ENCODE measurements at regions not wholly inside any gene's neighbourhood (a gene's known extent, or its start where the extent isn't known, plus 50 kb on each side); places are given as distances from the start of the nearest gene placed in this dataset.

GRCh38 chrX:39728852-39729598 lies 368.7 kb downstream of the BCOR start:
- Histone ChIP-seq H3K36me3 (no peaks in the 10 kb centered on the region), H3K27ac (no peak overlapping the region), H3K27me3 (no peaks in the 10 kb centered on the region), H3K4me1 (peaks cover 0 to 22% (median 7%) of the 10 kb centered on the region in 3 donors), H3K9me3 (peaks cover 0 to 5% (median 0%) of the 10 kb centered on the region in 3 donors), H3K4me3 (no peak overlapping the region)
- DNase-seq: no peak
- TF ChIP-seq CTCF (IDR thresholded peaks at IDR 0.05): no peak
- TF ChIP-seq POLR2A (IDR thresholded peaks at IDR 0.05): no peak
- intact Hi-C loops (cut with DNase I): no loop called here
- WGBS, 2 donors: 59 to 100% methylated on average over 2 to 5 of the region's 6 CpGs

GRCh38 chrX:39729981-39730661 lies 367.6 kb downstream of the BCOR start:
- no peak for DNase-seq
- Histone ChIP-seq H3K27ac (no peak overlapping the region), H3K27me3 (no peaks in the 10 kb centered on the region), H3K9me3 (peaks cover 0 to 5% (median 0%) of the 10 kb centered on the region in 3 donors), H3K36me3 (no peaks in the 10 kb centered on the region), H3K4me3 (no peak overlapping the region), H3K4me1 (peaks cover 0 to 32% (median 7%) of the 10 kb centered on the region in 3 donors)
- intact Hi-C loops (cut with DNase I): loop anchor here (10.0 kb wide), 1 partner anchor 535 kb away; no protein-coding TSS in a partner anchor
- TF ChIP-seq POLR2A (IDR thresholded peaks at IDR 0.05): no peak
- TF ChIP-seq CTCF (IDR thresholded peaks at IDR 0.05): no peak
- WGBS, 2 donors: 20 to 56% methylated on average over 1 to 3 of the region's 21 CpGs

- intact Hi-C loops (cut with DNase I): loop anchor here (10.0 kb wide), 1 partner anchor 534 kb away; no protein-coding TSS in a partner anchor
- DNase-seq: no peak
- peaks cover 0 to 5% (median 0%) of the 10 kb centered on the region in 3 donors for H3K9me3 ChIP-seq
- TF ChIP-seq CTCF (IDR thresholded peaks at IDR 0.05) (peak; percentile 31 to 61 (median 44)), POLR2A (IDR thresholded peaks at IDR 0.05) (no peak)
- no peaks in the 10 kb centered on the region for H3K36me3 ChIP-seq
- peaks cover 0 to 39% (median 11%) of the 10 kb centered on the region in 3 donors for H3K4me1 ChIP-seq
- 9 to 14% methylated on average over 9 of the region's 19 CpGs for WGBS, 2 donors
- no peak overlapping the region for H3K4me3 ChIP-seq
- no peaks in the 10 kb centered on the region for H3K27me3 ChIP-seq
- no peak overlapping the region for H3K27ac ChIP-seq
Observed at GRCh38 chrX:39730662-39731329, 367.0 kb downstream of the BCOR start.

GRCh38 chrX:39731330-39731667 lies 366.5 kb downstream of the BCOR start:
- no peak for DNase-seq
- no peak for TF ChIP-seq POLR2A (IDR thresholded peaks at IDR 0.05)
- no peak for TF ChIP-seq CTCF (IDR thresholded peaks at IDR 0.05)
- Histone ChIP-seq H3K27ac (no peak overlapping the region), H3K4me1 (peaks cover 0 to 44% (median 15%) of the 10 kb centered on the region in 3 donors), H3K4me3 (no peak overlapping the region), H3K36me3 (no peaks in the 10 kb centered on the region), H3K9me3 (peaks cover 0 to 5% (median 0%) of the 10 kb centered on the region in 3 donors), H3K27me3 (no peaks in the 10 kb centered on the region)
- WGBS, 2 donors: 56 to 100% methylated on average over 1 to 3 of the region's 6 CpGs
- intact Hi-C loops (cut with DNase I): loop anchor here (10.0 kb wide), 1 partner anchor 534 kb away; no protein-coding TSS in a partner anchor
